ENCODE measurements at regions not wholly inside any gene's neighbourhood (a gene's known extent, or its start where the extent isn't known, plus 50 kb on each side); places are given as distances from the start of the nearest gene placed in this dataset.

GRCh38 chr2:60352491-60353405, 200.7 kb downstream of the BCL11A start:
- FAIRE-seq, result peak; percentile 18
- in situ Hi-C loops (cut with MboI), result no loop called here
- H3K9me3 ChIP-seq (replicated peaks; ENCODE audit: control insufficient read depth, insufficient read depth, low read length), result no peaks in the 10 kb centered on the region; the same call in 1 of the 3 replicates
- 2% methylated on average over 20 of the region's 20 CpGs for WGBS (ENCODE audit: insufficient coverage, insufficient replicate concordance, low lambda C conversion rate, missing lambda C conversion rate)
- peaks cover 1% of the 10 kb centered on the region; the same call in 1 of the 2 replicates for H3K79me2 ChIP-seq (ENCODE audit: control insufficient read depth, insufficient read depth, low read length)
- intact Hi-C loops (cut with micrococcal nuclease; ENCODE audit: unreplicated experiment), result loop anchor here (5.0 kb wide), 1 partner anchor 195 kb away; no protein-coding TSS in a partner anchor
- H2AFZ ChIP-seq (ENCODE audit: control insufficient read depth, low read depth, low read length), result peak overlapping the region; percentile 88
- no peaks in the 10 kb centered on the region for H3K36me3 ChIP-seq (ENCODE audit: control insufficient read depth in 2 of 2, insufficient read depth in 2 of 2, low read length in 1 of 2)
- RAD21 ChIA-PET (ENCODE audit: unreplicated experiment), result interaction anchor here (1.2 to 3.3 kb wide), 4 partner anchors 13 to 197 kb away, joined by 3 to 11 read pairs (median 6); no protein-coding TSS in a partner anchor
- POLR2A ChIA-PET, result interaction anchor here (0.6 kb wide), 1 partner anchor 41 kb away, joined by 5 read pairs; no protein-coding TSS in a partner anchor
- peak overlapping the region; percentile 90 for H3K9ac ChIP-seq (ENCODE audit: control insufficient read depth, insufficient read depth, low read length)
- SMC1A ChIA-PET (ENCODE audit: uncharacterized antibody, unreplicated experiment), result interaction anchor here (0.7 to 3.0 kb wide), 9 partner anchors 9 to 1831 kb away, joined by 3 to 11 read pairs (median 4); no protein-coding TSS in a partner anchor
- BruUV-seq (replicated peaks), result no TSS peak
- no peaks in the 10 kb centered on the region for H4K20me1 ChIP-seq (ENCODE audit: control insufficient read depth, insufficient read depth)
- no peaks in the 10 kb centered on the region for H3K27me3 ChIP-seq (replicated peaks in 1 of 2; ENCODE audit: control insufficient read depth in 2 of 2, insufficient read depth in 2 of 2, low read length in 1 of 2)
- H3K4me2 ChIP-seq (ENCODE audit: control insufficient read depth, insufficient read depth), result peak overlapping the region; percentile 84
- peak overlapping the region; percentile 30; the same call in 1 of the 2 replicates for H3K4me3 ChIP-seq
- CTCF ChIA-PET, result interaction anchor here (1.1 to 1.7 kb wide), 4 partner anchors 14 to 104 kb away, joined by 3 to 6 read pairs (median 4); no protein-coding TSS in a partner anchor
- ATAC-seq, result peak; percentile 6; the same call in 2 of the 3 replicates
- peak overlapping the region; percentile 99 for H3K27ac ChIP-seq (ENCODE audit: control insufficient read depth, insufficient read depth)
- DNase-seq (ENCODE audit: low read depth, low spot score), result no peak
- peaks cover 69% of the 10 kb centered on the region for H3K4me1 ChIP-seq (ENCODE audit: control insufficient read depth, insufficient read depth, low read length)
- TF ChIP-seq ASH2L (IDR thresholded peaks at IDR 0.05; ENCODE audit: borderline replicate concordance, low read depth), result no peak
- TF ChIP-seq ESRRA (IDR thresholded peaks at IDR 0.05; ENCODE audit: low read length), result no peak
- TF ChIP-seq MYC (IDR thresholded peaks at IDR 0.05; ENCODE audit: insufficient read depth, insufficient read length, insufficient replicate concordance, low read length, severe bottlenecking), result no peak
- TF ChIP-seq, protein P1, sequence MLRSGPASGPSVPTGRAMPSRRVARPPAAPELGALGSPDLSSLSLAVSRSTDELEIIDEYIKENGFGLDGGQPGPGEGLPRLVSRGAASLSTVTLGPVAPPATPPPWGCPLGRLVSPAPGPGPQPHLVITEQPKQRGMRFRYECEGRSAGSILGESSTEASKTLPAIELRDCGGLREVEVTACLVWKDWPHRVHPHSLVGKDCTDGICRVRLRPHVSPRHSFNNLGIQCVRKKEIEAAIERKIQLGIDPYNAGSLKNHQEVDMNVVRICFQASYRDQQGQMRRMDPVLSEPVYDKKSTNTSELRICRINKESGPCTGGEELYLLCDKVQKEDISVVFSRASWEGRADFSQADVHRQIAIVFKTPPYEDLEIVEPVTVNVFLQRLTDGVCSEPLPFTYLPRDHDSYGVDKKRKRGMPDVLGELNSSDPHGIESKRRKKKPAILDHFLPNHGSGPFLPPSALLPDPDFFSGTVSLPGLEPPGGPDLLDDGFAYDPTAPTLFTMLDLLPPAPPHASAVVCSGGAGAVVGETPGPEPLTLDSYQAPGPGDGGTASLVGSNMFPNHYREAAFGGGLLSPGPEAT (IDR thresholded peaks at IDR 0.05; ENCODE audit: low read depth), result no peak
- peak; percentile 34; the same call in 1 of the 2 replicates for TF ChIP-seq RUNX3 (IDR thresholded peaks at IDR 0.05; ENCODE audit: low read length)
- no peak for TF ChIP-seq RB1 (IDR thresholded peaks at IDR 0.05; ENCODE audit: borderline replicate concordance)
- TF ChIP-seq, protein P2, sequence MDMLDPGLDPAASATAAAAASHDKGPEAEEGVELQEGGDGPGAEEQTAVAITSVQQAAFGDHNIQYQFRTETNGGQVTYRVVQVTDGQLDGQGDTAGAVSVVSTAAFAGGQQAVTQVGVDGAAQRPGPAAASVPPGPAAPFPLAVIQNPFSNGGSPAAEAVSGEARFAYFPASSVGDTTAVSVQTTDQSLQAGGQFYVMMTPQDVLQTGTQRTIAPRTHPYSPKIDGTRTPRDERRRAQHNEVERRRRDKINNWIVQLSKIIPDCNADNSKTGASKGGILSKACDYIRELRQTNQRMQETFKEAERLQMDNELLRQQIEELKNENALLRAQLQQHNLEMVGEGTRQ (IDR thresholded peaks at IDR 0.05; ENCODE audit: borderline replicate concordance, low read depth, low read length), result no peak
- TF ChIP-seq, protein P3, sequence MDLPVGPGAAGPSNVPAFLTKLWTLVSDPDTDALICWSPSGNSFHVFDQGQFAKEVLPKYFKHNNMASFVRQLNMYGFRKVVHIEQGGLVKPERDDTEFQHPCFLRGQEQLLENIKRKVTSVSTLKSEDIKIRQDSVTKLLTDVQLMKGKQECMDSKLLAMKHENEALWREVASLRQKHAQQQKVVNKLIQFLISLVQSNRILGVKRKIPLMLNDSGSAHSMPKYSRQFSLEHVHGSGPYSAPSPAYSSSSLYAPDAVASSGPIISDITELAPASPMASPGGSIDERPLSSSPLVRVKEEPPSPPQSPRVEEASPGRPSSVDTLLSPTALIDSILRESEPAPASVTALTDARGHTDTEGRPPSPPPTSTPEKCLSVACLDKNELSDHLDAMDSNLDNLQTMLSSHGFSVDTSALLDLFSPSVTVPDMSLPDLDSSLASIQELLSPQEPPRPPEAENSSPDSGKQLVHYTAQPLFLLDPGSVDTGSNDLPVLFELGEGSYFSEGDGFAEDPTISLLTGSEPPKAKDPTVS (IDR thresholded peaks at IDR 0.05; ENCODE audit: low read depth, low read length), result no peak
- no peak for TF ChIP-seq HDGF (IDR thresholded peaks at IDR 0.05)
- TF ChIP-seq STAT1 (conservative IDR thresholded peaks at IDR 0.05), result no peak
- TF ChIP-seq, protein P4, sequence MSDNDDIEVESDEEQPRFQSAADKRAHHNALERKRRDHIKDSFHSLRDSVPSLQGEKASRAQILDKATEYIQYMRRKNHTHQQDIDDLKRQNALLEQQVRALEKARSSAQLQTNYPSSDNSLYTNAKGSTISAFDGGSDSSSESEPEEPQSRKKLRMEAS (IDR thresholded peaks at IDR 0.05; ENCODE audit: low read depth, low read length), result no peak
- TF ChIP-seq PAX8 (IDR thresholded peaks at IDR 0.05), result no peak
- TF ChIP-seq SMARCA5 (IDR thresholded peaks at IDR 0.05), result no peak
- TF ChIP-seq POU2F2 (IDR thresholded peaks at IDR 0.05; ENCODE audit: borderline replicate concordance, low read depth, low read length), result 0 out of 3 replicates have a peak, but pooled peaks have one; percentile 28
- no peak for TF ChIP-seq RAD51 (IDR thresholded peaks at IDR 0.05)
- no peak for TF ChIP-seq SP1 (IDR thresholded peaks at IDR 0.05; ENCODE audit: low read depth, low read length)
- TF ChIP-seq IRF5 (IDR thresholded peaks at IDR 0.05; ENCODE audit: borderline replicate concordance), result no peak
- TF ChIP-seq POLR2AphosphoS2 (IDR thresholded peaks at IDR 0.05; ENCODE audit: low read depth, low read length), result no peak

Measured in GM12878 (cell line).